ENCODE measurements at regions not wholly inside any gene's neighbourhood (a gene's known extent, or its start where the extent isn't known, plus 50 kb on each side); places are given as distances from the start of the nearest gene placed in this dataset.
"Not testable (repeated sequence)": the region's sequence is repeated elsewhere in the genome, so short reads cannot be mapped to it uniquely, and the experiment has no call there.

DNA sequence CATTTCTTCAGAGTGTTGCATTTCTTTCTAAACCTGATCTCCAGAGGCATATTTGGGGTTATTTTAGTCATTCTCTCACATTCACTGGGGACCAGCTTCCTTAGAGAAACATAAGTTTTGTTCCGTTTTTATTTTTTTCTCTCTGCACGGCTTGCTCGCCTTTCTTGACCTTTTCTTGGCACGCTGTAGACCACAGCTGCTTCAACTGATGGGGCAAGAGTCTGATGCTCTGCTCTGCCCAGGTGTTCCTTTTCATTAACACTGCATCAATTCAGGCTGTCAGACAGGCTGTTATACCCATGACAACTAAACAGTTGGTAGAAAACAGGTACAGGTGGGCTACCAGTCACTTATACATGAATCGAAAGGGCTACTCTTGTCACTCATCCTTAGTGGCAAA, 682.2 kb upstream of the DIAPH2 start:
- no peak for DNase-seq

DNA sequence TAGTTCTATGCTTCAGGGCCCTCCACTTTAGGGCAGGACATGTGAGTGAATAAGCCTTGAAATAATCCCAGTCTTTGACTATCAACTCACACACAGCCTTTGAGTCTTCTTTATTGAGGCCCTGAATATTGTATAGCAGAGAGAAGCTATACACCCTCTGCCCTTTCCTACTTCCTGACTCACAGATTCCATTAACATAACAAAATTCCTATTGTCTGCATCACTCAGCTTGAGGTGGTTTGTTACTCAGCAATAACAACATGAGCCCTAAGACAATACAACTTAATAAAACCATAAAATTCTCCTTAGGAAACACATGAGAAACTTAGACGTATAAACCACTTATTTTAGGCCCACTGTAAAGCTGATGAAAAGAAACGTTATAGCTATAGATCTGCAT, 680.3 kb upstream of the DIAPH2 start:
- no peak for DNase-seq

DNA sequence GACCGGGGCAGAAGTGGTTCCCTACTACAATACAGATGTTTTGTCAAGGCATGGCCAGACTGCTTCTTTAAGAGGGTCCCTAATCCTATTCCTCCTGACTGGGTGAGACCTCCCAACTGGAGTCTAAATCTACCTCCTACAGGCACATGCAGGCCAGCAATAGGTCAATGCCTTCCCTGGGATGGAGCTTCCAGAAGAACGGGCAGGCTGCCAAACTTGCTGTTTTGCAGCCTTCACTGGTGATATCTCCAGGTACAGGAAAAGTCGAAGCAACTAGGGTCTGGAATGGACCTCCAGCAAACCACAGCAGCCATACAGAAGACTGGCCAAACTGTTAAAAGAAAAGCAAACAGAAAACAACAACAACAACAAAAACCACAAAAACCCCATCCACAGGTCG, 678.4 kb upstream of the DIAPH2 start:
- no peak for DNase-seq

DNA sequence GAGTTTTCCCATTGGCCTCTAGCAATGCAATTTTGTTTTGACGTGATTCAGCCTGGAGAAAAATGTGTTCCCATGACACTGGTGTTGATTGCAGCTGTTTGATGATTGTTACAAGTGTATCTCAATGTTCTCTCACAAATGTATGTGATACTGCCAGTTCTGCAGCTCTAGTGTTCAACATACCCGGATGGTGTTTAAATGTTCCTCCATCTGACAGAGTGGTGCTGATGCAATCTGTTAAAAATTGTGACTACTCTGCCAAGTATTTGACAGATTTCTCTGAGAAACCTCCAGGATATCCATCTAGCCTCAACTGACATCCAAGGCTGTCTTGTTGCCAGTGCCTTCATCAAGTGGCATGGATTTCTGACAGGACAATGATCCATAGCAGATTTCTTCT, 657.2 kb upstream of the DIAPH2 start:
- DNase-seq, result peak; percentile 16 to 69

GRCh38 chrX:96052078-96052477, 632.6 kb upstream of the DIAPH2 start:
- DNase-seq, result no peak

GRCh38 chrX:96081891-96082290, 602.8 kb upstream of the DIAPH2 start:
- no peak for DNase-seq

DNA sequence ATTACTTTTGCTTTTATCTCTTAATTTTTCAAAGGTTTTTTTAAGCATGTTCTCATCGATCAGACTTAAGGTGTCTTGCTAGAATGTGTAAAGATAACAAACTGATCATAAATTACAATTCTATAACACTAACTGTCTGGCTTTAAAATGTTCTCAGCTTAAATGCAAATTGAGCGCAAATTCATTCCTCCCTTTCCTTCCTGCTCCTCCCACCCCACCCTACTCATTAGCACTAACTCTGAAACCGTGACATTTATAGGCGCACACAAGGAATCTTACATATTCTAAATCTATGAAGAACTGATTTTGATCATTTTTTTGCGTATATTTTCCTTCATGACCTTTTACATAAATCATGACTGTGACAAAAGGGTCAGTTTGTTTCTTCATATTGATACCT, 590.0 kb upstream of the DIAPH2 start:
- no peak for DNase-seq

- no peak for DNase-seq
Observed at GRCh38 chrX:96098471-96098870, 586.2 kb upstream of the DIAPH2 start.

- DNase-seq, result peak; percentile 86 to 98
Observed at GRCh38 chrX:96102997-96103396, 581.6 kb upstream of the DIAPH2 start.

- no peak for DNase-seq
Observed at GRCh38 chrX:96112689-96113088, 572.0 kb upstream of the DIAPH2 start.

DNA sequence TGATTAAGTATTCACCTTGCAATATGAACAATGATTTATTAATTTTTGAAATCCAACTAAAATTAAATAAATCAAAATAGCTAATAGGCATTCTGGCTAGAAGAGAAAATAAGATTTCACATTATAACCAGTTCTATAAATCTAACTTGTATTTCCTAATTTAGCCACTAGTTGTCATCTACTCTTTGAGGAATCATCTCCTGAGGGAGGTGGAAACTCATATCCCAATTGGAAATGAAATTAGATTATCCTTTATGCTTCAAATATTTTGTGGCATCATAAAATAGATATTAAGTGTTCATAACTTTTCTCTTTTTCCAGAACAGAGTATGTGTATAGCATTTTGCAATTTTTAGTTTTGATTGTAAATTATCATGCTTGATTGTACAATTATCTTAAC, 558.5 kb upstream of the DIAPH2 start:
- no peak for DNase-seq

- not testable (repeated sequence) for DNase-seq
Observed at GRCh38 chrX:96128058-96128457, 556.6 kb upstream of the DIAPH2 start.

- no peak for DNase-seq
Observed at GRCh38 chrX:96140796-96141195, 543.8 kb upstream of the DIAPH2 start.

GRCh38 chrX:96147681-96148080, 537.0 kb upstream of the DIAPH2 start:
- DNase-seq, result peak; percentile 9 to 39

DNA sequence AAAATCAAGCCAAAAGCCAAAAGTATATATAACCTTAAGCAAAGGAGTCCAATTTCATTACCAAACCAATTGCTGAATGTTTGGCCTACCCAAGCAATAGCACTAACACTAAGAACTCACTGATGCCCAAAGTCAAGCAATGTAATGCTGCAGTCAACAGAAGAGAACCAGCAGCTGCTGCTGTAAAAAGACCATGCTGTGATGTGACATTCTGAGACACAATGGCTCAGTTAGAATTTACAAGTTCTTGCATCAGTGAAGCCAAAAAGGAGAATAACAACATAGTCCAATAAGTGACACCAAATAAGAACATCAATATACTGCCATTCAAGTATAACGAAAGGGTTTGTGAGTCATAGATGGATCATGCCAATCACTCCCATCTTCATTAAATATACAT, 514.0 kb upstream of the DIAPH2 start:
- peak in 1 of 2 experiments; percentile 17 for DNase-seq

DNA sequence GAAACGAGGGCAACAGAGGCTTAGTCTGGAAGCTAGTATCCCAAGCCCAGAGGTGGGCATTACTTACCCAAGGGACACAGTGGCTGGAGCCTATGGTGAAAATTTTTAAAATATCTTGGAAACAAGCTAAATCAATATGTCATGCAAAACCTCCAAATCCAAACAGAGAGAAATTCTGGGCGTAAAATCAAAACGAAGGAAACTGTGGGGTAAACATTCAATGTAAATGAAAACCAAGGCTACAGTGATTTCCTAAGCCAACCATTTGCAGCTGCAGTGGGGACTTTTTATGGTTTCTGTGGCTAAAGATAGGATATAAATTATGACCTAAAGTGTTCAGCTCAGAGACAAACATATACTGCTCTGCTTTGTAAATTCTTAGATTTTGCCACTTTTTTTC, 507.7 kb upstream of the DIAPH2 start:
- no peak for DNase-seq

DNA sequence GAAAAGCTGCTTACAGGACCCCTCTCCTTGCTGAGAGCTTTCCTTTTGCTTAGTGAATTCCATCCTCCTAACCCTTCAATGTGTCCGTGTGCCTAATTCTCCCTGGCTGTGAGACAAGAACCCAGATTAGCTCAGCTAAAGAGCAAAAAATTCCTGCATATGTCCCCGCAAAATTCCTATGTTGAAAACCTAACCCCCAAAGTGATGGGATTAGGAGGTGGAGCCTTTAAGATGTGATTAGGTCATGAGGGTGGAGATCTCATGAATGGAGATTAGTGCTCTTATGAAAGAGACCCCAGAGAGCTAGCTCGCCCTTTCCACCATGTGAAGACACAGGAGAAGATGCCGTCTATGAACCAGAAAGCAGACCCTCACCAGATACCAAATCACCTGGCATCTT, 503.0 kb upstream of the DIAPH2 start:
- DNase-seq, result no peak

GRCh38 chrX:96182366-96182765, 502.3 kb upstream of the DIAPH2 start:
- peak; percentile 24 to 49 for DNase-seq

DNA sequence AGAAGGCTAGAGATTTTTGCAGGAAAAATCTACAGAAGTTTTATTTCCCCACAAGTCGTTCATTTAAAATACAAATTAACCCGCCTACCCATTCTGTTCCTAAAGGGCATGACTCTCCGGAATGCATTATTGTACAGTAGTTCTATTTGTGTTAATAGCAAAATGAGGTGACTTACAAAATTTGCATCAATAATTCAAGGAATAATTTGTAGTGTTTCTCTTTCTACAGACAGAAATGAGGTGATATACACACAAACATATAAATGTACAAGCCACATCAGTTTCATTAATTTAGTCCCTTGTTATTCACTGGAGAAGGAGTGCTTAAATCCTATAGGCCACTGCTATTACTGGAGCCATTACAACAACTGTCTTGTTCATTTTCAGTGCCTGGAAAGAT, 501.3 kb upstream of the DIAPH2 start:
- DNase-seq, result no peak

DNA sequence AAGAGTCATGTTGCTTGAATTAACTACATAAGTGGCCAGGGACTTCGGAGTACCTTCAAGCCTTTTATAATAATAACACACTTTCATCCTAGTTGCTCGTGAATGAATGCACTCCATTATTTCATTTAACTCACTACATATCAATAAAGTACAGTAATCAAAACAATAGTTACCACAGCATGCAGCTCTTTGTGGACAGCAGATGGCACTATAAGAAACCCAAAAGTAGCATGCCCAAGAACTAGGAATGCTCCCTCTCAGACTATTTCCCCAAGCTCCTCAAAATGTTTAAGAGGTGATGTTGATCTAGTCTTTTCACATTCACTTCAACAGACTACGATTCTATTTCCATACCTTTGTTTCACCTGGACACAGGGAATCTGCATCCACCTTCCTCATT, 500.8 kb upstream of the DIAPH2 start:
- peak in 1 of 2 experiments; percentile 24 for DNase-seq

DNA sequence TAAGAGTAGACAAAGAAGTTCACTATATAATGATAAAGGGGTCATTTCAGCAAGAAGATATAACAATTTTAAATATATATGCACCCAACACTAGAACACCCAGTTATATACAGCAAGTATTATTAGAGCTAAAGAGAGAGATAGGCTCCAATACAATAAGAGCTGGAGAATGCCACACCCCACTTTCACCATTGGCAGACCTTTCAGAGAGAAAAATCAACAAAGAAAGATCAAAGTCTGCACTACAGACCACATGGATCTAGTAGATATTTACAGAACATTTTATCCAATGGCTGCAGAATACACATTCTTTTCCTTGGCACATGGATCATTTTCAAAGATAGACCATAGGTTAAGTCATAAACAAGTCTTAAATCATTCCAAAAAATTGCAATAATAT, 479.7 kb upstream of the DIAPH2 start:
- DNase-seq, result no peak

DNA sequence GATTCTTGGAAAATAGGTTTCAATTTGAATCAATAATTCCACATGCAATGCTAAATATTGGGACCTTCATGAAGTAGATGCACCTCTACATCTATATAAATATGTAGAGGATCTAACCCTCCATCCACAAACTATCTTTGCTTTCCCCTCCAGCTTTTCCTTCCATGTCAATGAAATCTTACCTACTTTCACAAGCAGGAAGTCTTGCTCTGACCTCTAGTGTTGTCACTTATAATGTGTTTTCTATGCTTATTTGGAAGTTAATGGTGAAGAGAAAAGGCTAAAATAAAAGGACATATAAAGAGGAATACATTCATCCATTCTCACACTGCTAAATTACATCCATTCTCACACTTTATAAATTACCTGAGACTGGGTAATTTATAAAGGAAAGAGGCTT, 472.7 kb upstream of the DIAPH2 start:
- no peak for DNase-seq

DNA sequence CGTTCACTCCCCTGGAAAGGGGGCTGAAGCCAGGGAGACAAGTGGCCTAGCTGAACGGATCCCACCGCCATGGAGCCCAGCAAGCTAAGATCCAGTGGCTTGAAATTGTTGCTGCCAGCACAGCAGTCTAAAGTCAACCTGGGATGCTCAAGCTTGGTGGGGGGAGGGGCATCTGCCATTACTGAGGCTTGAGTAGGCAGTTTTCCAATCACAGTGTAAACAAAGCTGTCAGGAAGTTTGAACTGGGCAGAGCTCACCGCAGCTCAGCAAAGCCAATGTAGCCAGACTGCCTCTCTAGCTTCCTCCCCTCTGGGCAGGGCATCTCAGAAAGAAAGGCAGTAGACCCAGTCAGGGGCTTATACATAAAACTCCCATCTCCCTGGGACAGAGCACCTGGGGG, 470.0 kb upstream of the DIAPH2 start:
- DNase-seq, result not testable (repeated sequence)

GRCh38 chrX:96224279-96224678, 460.4 kb upstream of the DIAPH2 start:
- no peak for DNase-seq

DNA sequence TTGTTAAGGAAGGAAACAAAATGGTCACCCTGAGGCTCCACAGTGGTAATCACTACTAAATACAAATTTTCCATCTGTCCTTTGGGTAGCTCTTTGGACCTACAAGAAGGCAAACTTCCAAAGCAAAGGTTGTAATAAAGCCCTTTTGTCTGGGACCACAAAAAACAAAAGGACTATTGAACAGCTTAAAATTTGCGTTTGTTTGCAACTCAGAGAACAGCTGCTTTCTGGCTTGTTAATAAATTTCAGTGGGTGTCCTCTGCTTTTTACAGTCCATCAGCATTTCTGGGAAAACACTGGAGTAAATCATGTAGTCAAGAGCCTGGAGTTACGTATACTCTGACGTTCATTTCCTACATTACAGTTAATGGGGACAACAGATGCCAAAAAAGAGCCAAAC, 439.7 kb upstream of the DIAPH2 start:
- no peak for DNase-seq

DNA sequence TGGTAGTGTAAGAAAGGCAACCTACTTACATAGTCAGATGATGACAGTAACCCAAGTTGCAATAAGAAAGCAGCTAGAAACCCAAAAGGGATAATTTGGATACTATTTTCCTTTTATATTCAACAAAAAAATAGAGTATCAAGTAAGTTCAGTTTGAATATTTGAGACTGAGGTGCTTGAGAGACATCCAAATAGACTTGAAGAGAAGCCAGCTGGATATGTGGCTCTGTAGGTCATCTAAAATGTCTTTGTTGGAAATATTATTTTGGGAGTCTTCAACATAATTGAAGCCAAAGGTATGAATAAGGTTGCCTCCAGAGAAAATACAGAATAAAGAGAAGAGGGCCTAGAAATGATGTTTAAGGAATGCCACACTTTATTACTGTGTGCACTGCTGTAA, 438.2 kb upstream of the DIAPH2 start:
- DNase-seq, result no peak

All from NCI-H446 (cell line).